GM23338 (cell line): ENCODE measurements at regions not wholly inside any gene's neighbourhood (a gene's known extent, or its start where the extent isn't known, plus 50 kb on each side); places are given as distances from the start of the nearest gene placed in this dataset.

ENCODE experiments used
- EZH2 ChIP-seq: fragments of 200-600 bp; sonication (generic); IDR thresholded peaks from one replicate; pipeline ENCODE4 v1.8.0; 2017; ENCODE audit warnings: antibody characterized with exemption, mild to moderate bottlenecking, low read depth; ENCODE audit not compliant: unreplicated experiment
- EZH2phosphoT487 ChIP-seq: fragments of 200-600 bp; sonication (generic); IDR thresholded peaks from one replicate; pipeline ENCODE4 v1.8.1; 2018; ENCODE audit warnings: antibody characterized with exemption; ENCODE audit not compliant: unreplicated experiment
- NANOG ChIP-seq: IDR thresholded peaks from 2 replicates; pipeline ENCODE4 v1.6.1; 2016; ENCODE audit warnings: antibody characterized with exemption, borderline replicate concordance
- POLR2AphosphoS5 ChIP-seq: IDR thresholded peaks from 2 replicates; pipeline ENCODE4 v1.6.1; 2016; ENCODE audit warnings: antibody characterized with exemption, low read depth
- TF ChIP-seq, protein P1 (sequence below), 2 experiments: fragments of 200-600 bp in 1 of 2; sonication (generic) in 1 of 2; conservative IDR thresholded peaks; 2 replicates each; pipeline versions ENCODE4 v1.5.1 to v1.6.1; 2016 to 2017; ENCODE audit warnings: antibody characterized with exemption in 2 of 2, low read depth in 2 of 2, mild to moderate bottlenecking in 2 of 2, moderate library complexity in 1 of 2
- TF ChIP-seq, protein P2 (sequence below): fragments of 250-450 bp; sonication (Bioruptor Pico); IDR thresholded peaks from 2 replicates; pipeline ENCODE4 v1.5.0; 2020; ENCODE audit warnings: mild to moderate bottlenecking, moderate library complexity
- TF ChIP-seq, protein P3 (sequence below): IDR thresholded peaks from one replicate; pipeline ENCODE4 v1.6.1; 2018; ENCODE audit warnings: antibody characterized with exemption; ENCODE audit not compliant: unreplicated experiment

DNA sequence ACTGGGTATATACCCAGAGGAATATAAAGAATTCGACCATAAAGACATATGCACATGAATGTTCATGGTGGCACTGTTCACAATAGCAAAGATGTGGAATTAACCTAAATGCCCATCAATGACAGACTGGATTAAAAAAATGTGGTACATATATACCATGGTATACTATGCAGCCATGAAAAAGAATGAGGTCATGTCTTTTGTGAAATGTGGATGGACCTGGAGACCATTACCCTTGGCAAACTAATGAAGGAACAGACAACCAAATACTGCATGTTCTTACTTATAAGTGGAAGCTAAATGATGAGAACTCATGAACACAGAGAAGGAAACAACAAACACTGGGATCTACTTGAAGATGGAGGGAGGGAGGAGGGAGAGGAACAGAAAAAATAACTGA, 186.7 kb upstream of the SSTR4 start:
- TF ChIP-seq, protein P1, sequence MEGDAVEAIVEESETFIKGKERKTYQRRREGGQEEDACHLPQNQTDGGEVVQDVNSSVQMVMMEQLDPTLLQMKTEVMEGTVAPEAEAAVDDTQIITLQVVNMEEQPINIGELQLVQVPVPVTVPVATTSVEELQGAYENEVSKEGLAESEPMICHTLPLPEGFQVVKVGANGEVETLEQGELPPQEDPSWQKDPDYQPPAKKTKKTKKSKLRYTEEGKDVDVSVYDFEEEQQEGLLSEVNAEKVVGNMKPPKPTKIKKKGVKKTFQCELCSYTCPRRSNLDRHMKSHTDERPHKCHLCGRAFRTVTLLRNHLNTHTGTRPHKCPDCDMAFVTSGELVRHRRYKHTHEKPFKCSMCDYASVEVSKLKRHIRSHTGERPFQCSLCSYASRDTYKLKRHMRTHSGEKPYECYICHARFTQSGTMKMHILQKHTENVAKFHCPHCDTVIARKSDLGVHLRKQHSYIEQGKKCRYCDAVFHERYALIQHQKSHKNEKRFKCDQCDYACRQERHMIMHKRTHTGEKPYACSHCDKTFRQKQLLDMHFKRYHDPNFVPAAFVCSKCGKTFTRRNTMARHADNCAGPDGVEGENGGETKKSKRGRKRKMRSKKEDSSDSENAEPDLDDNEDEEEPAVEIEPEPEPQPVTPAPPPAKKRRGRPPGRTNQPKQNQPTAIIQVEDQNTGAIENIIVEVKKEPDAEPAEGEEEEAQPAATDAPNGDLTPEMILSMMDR (conservative IDR thresholded peaks at IDR 0.05; ENCODE audit: low read depth in 2 of 2): no peak
- TF ChIP-seq NANOG (no peak), POLR2AphosphoS5 (no peak), EZH2phosphoT487 (no peak), EZH2 (no peak)
- TF ChIP-seq, protein P2, sequence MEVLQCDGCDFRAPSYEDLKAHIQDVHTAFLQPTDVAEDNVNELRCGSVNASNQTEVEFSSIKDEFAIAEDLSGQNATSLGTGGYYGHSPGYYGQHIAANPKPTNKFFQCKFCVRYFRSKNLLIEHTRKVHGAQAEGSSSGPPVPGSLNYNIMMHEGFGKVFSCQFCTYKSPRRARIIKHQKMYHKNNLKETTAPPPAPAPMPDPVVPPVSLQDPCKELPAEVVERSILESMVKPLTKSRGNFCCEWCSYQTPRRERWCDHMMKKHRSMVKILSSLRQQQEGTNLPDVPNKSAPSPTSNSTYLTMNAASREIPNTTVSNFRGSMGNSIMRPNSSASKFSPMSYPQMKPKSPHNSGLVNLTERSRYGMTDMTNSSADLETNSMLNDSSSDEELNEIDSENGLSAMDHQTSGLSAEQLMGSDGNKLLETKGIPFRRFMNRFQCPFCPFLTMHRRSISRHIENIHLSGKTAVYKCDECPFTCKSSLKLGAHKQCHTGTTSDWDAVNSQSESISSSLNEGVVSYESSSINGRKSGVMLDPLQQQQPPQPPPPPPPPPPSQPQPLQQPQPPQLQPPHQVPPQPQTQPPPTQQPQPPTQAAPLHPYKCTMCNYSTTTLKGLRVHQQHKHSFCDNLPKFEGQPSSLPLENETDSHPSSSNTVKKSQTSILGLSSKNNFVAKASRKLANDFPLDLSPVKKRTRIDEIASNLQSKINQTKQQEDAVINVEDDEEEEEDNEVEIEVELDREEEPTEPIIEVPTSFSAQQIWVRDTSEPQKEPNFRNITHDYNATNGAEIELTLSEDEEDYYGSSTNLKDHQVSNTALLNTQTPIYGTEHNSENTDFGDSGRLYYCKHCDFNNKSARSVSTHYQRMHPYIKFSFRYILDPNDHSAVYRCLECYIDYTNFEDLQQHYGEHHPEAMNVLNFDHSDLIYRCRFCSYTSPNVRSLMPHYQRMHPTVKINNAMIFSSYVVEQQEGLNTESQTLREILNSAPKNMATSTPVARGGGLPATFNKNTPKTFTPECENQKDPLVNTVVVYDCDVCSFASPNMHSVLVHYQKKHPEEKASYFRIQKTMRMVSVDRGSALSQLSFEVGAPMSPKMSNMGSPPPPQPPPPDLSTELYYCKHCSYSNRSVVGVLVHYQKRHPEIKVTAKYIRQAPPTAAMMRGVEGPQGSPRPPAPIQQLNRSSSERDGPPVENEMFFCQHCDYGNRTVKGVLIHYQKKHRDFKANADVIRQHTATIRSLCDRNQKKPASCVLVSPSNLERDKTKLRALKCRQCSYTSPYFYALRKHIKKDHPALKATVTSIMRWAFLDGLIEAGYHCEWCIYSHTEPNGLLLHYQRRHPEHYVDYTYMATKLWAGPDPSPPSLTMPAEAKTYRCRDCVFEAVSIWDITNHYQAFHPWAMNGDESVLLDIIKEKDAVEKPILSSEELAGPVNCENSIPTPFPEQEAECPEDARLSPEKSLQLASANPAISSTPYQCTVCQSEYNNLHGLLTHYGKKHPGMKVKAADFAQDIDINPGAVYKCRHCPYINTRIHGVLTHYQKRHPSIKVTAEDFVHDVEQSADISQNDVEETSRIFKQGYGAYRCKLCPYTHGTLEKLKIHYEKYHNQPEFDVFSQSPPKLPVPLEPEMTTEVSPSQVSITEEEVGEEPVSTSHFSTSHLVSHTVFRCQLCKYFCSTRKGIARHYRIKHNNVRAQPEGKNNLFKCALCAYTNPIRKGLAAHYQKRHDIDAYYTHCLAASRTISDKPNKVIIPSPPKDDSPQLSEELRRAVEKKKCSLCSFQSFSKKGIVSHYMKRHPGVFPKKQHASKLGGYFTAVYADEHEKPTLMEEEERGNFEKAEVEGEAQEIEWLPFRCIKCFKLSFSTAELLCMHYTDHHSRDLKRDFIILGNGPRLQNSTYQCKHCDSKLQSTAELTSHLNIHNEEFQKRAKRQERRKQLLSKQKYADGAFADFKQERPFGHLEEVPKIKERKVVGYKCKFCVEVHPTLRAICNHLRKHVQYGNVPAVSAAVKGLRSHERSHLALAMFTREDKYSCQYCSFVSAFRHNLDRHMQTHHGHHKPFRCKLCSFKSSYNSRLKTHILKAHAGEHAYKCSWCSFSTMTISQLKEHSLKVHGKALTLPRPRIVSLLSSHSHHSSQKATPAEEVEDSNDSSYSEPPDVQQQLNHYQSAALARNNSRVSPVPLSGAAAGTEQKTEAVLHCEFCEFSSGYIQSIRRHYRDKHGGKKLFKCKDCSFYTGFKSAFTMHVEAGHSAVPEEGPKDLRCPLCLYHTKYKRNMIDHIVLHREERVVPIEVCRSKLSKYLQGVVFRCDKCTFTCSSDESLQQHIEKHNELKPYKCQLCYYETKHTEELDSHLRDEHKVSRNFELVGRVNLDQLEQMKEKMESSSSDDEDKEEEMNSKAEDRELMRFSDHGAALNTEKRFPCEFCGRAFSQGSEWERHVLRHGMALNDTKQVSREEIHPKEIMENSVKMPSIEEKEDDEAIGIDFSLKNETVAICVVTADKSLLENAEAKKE (CRISPR knock-in tag): no peak
- TF ChIP-seq, protein P3, sequence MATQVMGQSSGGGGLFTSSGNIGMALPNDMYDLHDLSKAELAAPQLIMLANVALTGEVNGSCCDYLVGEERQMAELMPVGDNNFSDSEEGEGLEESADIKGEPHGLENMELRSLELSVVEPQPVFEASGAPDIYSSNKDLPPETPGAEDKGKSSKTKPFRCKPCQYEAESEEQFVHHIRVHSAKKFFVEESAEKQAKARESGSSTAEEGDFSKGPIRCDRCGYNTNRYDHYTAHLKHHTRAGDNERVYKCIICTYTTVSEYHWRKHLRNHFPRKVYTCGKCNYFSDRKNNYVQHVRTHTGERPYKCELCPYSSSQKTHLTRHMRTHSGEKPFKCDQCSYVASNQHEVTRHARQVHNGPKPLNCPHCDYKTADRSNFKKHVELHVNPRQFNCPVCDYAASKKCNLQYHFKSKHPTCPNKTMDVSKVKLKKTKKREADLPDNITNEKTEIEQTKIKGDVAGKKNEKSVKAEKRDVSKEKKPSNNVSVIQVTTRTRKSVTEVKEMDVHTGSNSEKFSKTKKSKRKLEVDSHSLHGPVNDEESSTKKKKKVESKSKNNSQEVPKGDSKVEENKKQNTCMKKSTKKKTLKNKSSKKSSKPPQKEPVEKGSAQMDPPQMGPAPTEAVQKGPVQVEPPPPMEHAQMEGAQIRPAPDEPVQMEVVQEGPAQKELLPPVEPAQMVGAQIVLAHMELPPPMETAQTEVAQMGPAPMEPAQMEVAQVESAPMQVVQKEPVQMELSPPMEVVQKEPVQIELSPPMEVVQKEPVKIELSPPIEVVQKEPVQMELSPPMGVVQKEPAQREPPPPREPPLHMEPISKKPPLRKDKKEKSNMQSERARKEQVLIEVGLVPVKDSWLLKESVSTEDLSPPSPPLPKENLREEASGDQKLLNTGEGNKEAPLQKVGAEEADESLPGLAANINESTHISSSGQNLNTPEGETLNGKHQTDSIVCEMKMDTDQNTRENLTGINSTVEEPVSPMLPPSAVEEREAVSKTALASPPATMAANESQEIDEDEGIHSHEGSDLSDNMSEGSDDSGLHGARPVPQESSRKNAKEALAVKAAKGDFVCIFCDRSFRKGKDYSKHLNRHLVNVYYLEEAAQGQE: no peak
